Spleen (tissue), 11 donors: ENCODE measurements at regions not wholly inside any gene's neighbourhood (a gene's known extent, or its start where the extent isn't known, plus 50 kb on each side); places are given as distances from the start of the nearest gene placed in this dataset.

Experiments used
- DNase-seq: peaks from one replicate; pipeline ENCODE4 v3.0.0-alpha.2; 2020
- H3K27ac ChIP-seq, 8 donors: fragments of 200-600 bp; sonication (generic) in 7 of 8; 1 replicate in 4 of 8; 2 replicates in 4 of 8; pipeline versions ENCODE4 v1.5.0 to v1.8.0; 2016 to 2021; ENCODE audit warnings: inconsistent platforms in 4 of 8, mild to moderate bottlenecking in 4 of 8, moderate library complexity in 1 of 8
- H3K27me3 ChIP-seq, 7 donors: fragments of 200-600 bp; sonication (generic) in 6 of 7; replicated peaks in 1 of 7; 1 replicate in 4 of 7; 2 replicates in 3 of 7; pipeline versions ENCODE4 v1.5.0 to v1.8.0; 2016 to 2021; ENCODE audit warnings: inconsistent platforms in 3 of 7, mild to moderate bottlenecking in 1 of 7
- H3K36me3 ChIP-seq, 6 donors: fragments of 200-600 bp; sonication (generic) in 5 of 6; 1 replicate in 4 of 6; 2 replicates in 2 of 6; pipeline versions ENCODE4 v1.5.0 to v1.8.0; 2016 to 2021; ENCODE audit warnings: inconsistent platforms in 2 of 6
- H3K4me1 ChIP-seq, 6 donors: fragments of 200-600 bp; sonication (generic) in 5 of 6; 1 replicate in 3 of 6; 2 replicates in 3 of 6; pipeline versions ENCODE4 v1.5.0 to v1.8.0; 2016 to 2021; ENCODE audit warnings: inconsistent platforms in 3 of 6
- H3K4me3 ChIP-seq, 8 donors: fragments of 200-600 bp; sonication (generic) in 7 of 8; 1 replicate in 4 of 8; 2 replicates in 4 of 8; pipeline versions ENCODE4 v1.5.0 to v1.8.0; 2016 to 2021; ENCODE audit warnings: inconsistent platforms in 4 of 8, mild to moderate bottlenecking in 4 of 8, moderate library complexity in 2 of 8
- H3K9me3 ChIP-seq, 8 donors: fragments of 200-600 bp; sonication (generic) in 7 of 8; 1 replicate in 4 of 8; 2 replicates in 4 of 8; pipeline versions ENCODE4 v1.5.0 to v1.8.0; 2016 to 2021; ENCODE audit warnings: inconsistent platforms in 4 of 8
- POLR2A ChIP-seq, 3 donors: fragments of 450-650 bp; IDR thresholded peaks; one replicate each; pipeline ENCODE4 v1.5.1; 2017; ENCODE audit warnings: antibody characterized with exemption in 3 of 3, mild to moderate bottlenecking in 1 of 3
- POLR2AphosphoS5 ChIP-seq, 3 donors: sonication (generic); formaldehyde crosslinking; IDR thresholded peaks; one replicate each; pipeline ENCODE4 v1.5.1; 2017; ENCODE audit warnings: antibody characterized with exemption in 3 of 3
- WGBS, 5 donors: extraction: QIAGEN DNeasy Blood & Tissue Kit in 3 of 5; methylation state at CpG; one replicate each; pipeline versions ENCODE4 v1.1.5 to v1.1.7; 2013 to 2018; 5-methylcytosine and 5-hydroxymethylcytosine counted together
- intact Hi-C: fragments of 100-400 bp; cut with DNase I; formaldehyde crosslinking; loops from one replicate; pipeline ENCODE4 v1.15.0; 2023; ENCODE audit warnings: low total_unique reads
- TF ChIP-seq, protein P1 (sequence below), 11 experiments: fragments of 200-600 bp in 7 of 11; fragments of 450-650 bp in 4 of 11; sonication (generic) in 4 of 11; IDR thresholded peaks in 8 of 11; conservative IDR thresholded peaks in 3 of 11; 1 replicate in 7 of 11; 2 replicates in 4 of 11; pipeline versions ENCODE4 v1.4.0 to v1.8.0; 2016 to 2021; ENCODE audit warnings: antibody characterized with exemption in 11 of 11, inconsistent platforms in 4 of 11, mild to moderate bottlenecking in 1 of 11
- donor health status: healthy with polysubstance abuse.
- donor health status: DM: no; HTN: no; CAD: no; lungs with moderate emphysema.
- donor health status: DM: no; HTN: no; CAD: no.
- donor health status: Bipolar disorder and iron deficiency.
- donor health status: healthy.
- donor health status: DM: no; HTN: no; CAD: no.
- donor health status: DM: yes; HTN: yes; CAD: no.

DNA sequence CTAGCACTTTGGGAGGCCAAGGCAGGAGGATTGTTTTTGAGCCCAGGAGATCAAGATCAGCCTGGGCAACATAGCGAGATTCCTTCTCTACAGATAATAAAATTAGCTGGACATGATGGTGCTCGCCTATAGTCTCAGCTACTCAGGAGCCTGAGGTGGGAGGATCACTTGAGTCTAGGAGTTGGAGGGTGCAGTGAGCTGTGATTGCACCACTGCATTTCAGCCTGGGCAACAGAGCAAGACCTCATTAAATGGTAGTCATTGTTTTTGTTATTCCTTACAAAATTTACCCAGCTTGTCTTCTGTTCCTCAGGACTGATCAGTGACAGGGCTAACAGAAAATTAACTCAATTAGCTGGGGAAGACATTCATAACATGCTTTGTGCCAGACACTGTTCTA, 104.5 kb downstream of the NDFIP1 start:
- Histone ChIP-seq H3K27ac (no peak overlapping the region), H3K4me3 (no peak overlapping the region), H3K9me3 (no peaks in the 10 kb centered on the region), H3K4me1 (no peaks in the 10 kb centered on the region), H3K36me3 (no peaks in the 10 kb centered on the region), H3K27me3 (peaks cover 0 to 14% (median 0%) of the 10 kb centered on the region in 7 donors)
- no peak for DNase-seq
- TF ChIP-seq, protein P1, sequence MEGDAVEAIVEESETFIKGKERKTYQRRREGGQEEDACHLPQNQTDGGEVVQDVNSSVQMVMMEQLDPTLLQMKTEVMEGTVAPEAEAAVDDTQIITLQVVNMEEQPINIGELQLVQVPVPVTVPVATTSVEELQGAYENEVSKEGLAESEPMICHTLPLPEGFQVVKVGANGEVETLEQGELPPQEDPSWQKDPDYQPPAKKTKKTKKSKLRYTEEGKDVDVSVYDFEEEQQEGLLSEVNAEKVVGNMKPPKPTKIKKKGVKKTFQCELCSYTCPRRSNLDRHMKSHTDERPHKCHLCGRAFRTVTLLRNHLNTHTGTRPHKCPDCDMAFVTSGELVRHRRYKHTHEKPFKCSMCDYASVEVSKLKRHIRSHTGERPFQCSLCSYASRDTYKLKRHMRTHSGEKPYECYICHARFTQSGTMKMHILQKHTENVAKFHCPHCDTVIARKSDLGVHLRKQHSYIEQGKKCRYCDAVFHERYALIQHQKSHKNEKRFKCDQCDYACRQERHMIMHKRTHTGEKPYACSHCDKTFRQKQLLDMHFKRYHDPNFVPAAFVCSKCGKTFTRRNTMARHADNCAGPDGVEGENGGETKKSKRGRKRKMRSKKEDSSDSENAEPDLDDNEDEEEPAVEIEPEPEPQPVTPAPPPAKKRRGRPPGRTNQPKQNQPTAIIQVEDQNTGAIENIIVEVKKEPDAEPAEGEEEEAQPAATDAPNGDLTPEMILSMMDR (IDR thresholded peaks at IDR 0.05 in 8 of 11, conservative IDR thresholded peaks at IDR 0.05 in 3 of 11), result no peak
- TF ChIP-seq POLR2AphosphoS5 (IDR thresholded peaks at IDR 0.05) (no peak), POLR2A (IDR thresholded peaks at IDR 0.05) (no peak)
- intact Hi-C loops, result no loop called here
- 78 to 97% (median 87%) methylated on average over 2 of the region's 2 CpGs for WGBS, 5 donors

DNA sequence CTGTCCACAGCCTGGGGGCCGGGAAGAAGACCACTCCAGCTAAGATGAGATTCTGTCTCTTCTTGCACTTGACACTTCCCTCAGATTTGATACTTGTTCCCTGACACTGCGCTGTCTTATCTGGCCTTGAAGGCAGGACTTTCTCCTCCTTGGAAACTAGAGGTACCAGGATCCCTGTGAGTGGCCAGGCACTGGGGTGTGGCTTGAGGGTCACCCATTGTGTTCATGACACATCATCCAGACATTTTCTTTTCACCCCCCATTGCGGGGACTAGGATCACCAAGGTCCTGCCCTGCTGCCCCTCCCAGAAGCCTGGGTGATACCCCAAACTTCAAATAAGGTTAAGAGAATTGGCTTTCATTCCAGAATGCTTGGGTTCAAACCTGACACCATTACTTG, 103.3 kb downstream of the NDFIP1 start:
- DNase-seq, result no peak
- TF ChIP-seq, protein P1 (IDR thresholded peaks at IDR 0.05 in 8 of 11, conservative IDR thresholded peaks at IDR 0.05 in 3 of 11), result no peak
- TF ChIP-seq POLR2A (IDR thresholded peaks at IDR 0.05) (no peak), POLR2AphosphoS5 (IDR thresholded peaks at IDR 0.05) (no peak)
- intact Hi-C loops, result no loop called here
- Histone ChIP-seq H3K9me3 (no peaks in the 10 kb centered on the region), H3K4me1 (no peaks in the 10 kb centered on the region), H3K36me3 (no peaks in the 10 kb centered on the region), H3K4me3 (no peak overlapping the region), H3K27ac (no peak overlapping the region), H3K27me3 (peaks cover 0 to 14% (median 0%) of the 10 kb centered on the region in 7 donors)
- WGBS, 5 donors, result 71 to 94% (median 86%) methylated on average over 3 of the region's 3 CpGs

DNA sequence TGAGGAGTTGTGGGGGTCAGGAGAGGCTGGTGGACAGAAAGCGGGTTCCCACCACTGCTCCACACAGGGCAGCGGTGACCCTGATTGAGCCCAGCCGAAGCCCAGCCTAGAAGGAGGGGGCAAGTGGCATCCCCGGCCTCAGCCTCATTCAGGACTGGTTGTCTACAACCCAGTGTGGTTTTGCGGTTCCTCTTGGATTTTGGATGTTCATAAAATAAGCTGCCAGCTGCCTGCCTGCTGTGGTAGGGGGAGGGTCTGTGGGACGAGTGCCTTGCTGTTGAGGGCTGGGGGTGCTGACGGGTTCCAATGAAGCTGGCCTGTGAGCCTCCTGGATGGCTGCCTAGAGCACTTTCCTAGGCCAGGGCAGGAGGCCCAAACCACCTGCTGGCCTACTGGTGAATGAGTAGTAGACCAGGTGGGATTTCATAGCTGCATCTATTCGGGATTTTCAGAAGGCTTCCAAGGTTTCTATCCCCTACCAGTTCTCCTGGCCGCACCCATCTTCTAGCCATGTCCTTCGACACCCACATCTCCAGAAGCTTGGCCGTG, 102.4 kb downstream of the NDFIP1 start:
- no peak overlapping the region for H3K4me3 ChIP-seq
- H3K27me3 ChIP-seq, result peaks cover 0 to 7% (median 0%) of the 10 kb centered on the region in 7 donors
- intact Hi-C loops, result no loop called here
- no peaks in the 10 kb centered on the region for H3K4me1 ChIP-seq
- H3K9me3 ChIP-seq, result no peaks in the 10 kb centered on the region
- WGBS, 5 donors, result 89 to 94% (median 91%) methylated on average over 11 of the region's 11 CpGs
- no peaks in the 10 kb centered on the region for H3K36me3 ChIP-seq
- no peak for TF ChIP-seq POLR2AphosphoS5 (IDR thresholded peaks at IDR 0.05)
- TF ChIP-seq, protein P1 (IDR thresholded peaks at IDR 0.05 in 8 of 11, conservative IDR thresholded peaks at IDR 0.05 in 3 of 11), result no peak
- no peak for TF ChIP-seq POLR2A (IDR thresholded peaks at IDR 0.05)
- H3K27ac ChIP-seq, result no peak overlapping the region
- no peak for DNase-seq

DNA sequence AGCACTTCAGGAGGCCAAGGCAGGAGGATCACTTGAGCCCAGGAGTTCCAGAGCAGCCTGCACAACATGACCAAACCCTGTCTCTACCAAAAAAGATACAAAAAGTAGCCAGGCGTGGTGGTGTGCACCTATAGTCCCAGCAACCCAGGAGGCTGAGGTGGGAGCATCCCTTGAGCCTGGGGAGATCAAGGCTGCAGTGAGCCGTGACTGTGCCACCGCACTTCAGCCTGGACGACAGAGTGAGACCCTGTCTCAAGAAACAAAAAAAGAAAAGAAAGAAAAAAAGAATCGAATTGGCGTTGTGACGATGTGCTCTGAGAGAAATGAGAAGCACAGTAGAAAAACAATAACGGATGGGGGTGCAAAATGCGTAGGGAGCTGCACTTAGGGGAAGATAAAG, 101.4 kb downstream of the NDFIP1 start:
- 88 to 95% (median 93%) methylated on average over 9 of the region's 9 CpGs for WGBS, 5 donors

More for the DNA sequence above, 101.4 kb downstream of the NDFIP1 start:
- no peak for TF ChIP-seq POLR2A (IDR thresholded peaks at IDR 0.05)
- no peak for TF ChIP-seq POLR2AphosphoS5 (IDR thresholded peaks at IDR 0.05)
- TF ChIP-seq, protein P1 (IDR thresholded peaks at IDR 0.05 in 8 of 11, conservative IDR thresholded peaks at IDR 0.05 in 3 of 11), result no peak
- H3K4me3 ChIP-seq, result no peak overlapping the region
- no peaks in the 10 kb centered on the region for H3K36me3 ChIP-seq
- H3K27ac ChIP-seq, result no peak overlapping the region
- no peaks in the 10 kb centered on the region for H3K9me3 ChIP-seq
- intact Hi-C loops, result no loop called here
- no peaks in the 10 kb centered on the region for H3K4me1 ChIP-seq
- H3K27me3 ChIP-seq, result no peaks in the 10 kb centered on the region
- DNase-seq, result no peak
